ENCODE measurements at regions not wholly inside any gene's neighbourhood (a gene's known extent, or its start where the extent isn't known, plus 50 kb on each side); places are given as distances from the start of the nearest gene placed in this dataset.
A peak's percentile ranks its signal among the peaks of the same experiment; 100 is the strongest.
"Not testable (repeated sequence)": the region's sequence is repeated elsewhere in the genome, so short reads cannot be mapped to it uniquely, and the experiment has no call there.

DNA sequence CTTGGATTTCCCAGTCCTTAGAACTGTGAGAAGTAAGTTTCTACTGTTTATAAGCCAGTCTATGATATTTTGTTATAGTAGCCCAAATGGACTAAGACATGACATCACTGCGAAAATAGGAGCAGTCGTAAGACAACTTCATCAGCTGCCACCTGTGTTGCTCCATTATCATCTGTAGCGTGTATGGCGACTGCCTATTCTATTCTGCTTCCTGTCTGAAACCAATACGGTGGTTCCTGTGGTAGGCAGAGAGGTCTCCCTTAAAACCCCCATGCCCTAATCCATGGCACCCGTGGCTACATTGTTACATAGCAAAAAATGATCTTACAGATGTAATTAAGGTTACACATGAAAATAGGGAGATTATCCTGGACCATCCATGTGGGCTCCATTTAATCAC lies 105.4 kb upstream of the FAT1 start:
- no peak for ATAC-seq
- Histone ChIP-seq H3K4me1 (no peaks in the 10 kb centered on the region), H3K27ac (no peak overlapping the region), H3K9me3 (no peaks in the 10 kb centered on the region), H3K36me3 (no peaks in the 10 kb centered on the region), H3K4me3 (no peak overlapping the region), H3K27me3 (no peaks in the 10 kb centered on the region)
- TF ChIP-seq, protein P1, sequence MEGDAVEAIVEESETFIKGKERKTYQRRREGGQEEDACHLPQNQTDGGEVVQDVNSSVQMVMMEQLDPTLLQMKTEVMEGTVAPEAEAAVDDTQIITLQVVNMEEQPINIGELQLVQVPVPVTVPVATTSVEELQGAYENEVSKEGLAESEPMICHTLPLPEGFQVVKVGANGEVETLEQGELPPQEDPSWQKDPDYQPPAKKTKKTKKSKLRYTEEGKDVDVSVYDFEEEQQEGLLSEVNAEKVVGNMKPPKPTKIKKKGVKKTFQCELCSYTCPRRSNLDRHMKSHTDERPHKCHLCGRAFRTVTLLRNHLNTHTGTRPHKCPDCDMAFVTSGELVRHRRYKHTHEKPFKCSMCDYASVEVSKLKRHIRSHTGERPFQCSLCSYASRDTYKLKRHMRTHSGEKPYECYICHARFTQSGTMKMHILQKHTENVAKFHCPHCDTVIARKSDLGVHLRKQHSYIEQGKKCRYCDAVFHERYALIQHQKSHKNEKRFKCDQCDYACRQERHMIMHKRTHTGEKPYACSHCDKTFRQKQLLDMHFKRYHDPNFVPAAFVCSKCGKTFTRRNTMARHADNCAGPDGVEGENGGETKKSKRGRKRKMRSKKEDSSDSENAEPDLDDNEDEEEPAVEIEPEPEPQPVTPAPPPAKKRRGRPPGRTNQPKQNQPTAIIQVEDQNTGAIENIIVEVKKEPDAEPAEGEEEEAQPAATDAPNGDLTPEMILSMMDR (IDR thresholded peaks at IDR 0.05): no peak
- TF ChIP-seq POLR2A (IDR thresholded peaks at IDR 0.05): no peak
- 91% methylated on average over 6 of the region's 6 CpGs for WGBS (ENCODE audit: insufficient coverage, low coverage, low lambda C conversion rate, missing lambda C conversion rate)
- no peak for DNase-seq
- intact Hi-C loops (cut with DNase I): no loop called here

DNA sequence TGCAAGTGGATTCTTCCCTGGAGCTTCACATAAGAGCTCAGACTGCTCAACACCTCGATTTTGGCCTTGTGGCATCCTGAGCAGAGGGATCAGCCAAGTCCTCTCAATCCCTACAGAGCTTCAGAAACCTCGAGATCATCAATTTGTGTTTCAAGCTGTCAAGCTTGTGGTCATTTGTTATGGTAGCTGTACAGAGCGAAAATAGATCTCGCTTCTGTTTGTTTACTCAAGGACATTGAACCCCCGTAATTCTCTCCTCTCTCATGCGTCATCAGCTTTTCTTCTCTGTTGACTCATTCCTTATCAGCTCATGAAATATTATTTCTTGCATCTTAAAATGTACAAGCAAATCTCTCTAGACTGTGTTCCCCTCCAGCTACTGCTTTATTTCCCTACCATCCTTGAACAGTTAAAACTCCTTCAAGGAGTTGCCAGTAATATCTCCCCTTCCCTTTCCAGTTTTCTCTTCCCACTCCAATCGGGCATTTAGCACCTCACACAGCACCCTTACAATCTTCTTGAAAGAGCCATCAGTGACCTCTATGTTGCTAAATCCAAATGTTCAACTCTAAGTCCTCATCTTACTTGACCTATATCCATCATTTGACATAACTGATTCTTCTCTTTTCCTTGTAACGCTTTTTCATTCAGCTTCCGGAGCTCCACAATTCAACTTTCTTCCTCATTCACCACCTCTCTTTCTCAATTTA lies 106.2 kb upstream of the FAT1 start:
- ATAC-seq (peak; percentile 73 to 96 (median 83)), DNase-seq (no peak)
- WGBS (ENCODE audit: insufficient coverage, low coverage, low lambda C conversion rate, missing lambda C conversion rate): 38% methylated on average over 8 of the region's 9 CpGs
- Histone ChIP-seq H3K27ac (no peak overlapping the region), H3K27me3 (no peaks in the 10 kb centered on the region), H3K9me3 (no peaks in the 10 kb centered on the region), H3K4me1 (no peaks in the 10 kb centered on the region), H3K4me3 (no peak overlapping the region), H3K36me3 (no peaks in the 10 kb centered on the region)
- intact Hi-C loops (cut with DNase I): no loop called here
- TF ChIP-seq, protein P1 (IDR thresholded peaks at IDR 0.05): no peak

DNA sequence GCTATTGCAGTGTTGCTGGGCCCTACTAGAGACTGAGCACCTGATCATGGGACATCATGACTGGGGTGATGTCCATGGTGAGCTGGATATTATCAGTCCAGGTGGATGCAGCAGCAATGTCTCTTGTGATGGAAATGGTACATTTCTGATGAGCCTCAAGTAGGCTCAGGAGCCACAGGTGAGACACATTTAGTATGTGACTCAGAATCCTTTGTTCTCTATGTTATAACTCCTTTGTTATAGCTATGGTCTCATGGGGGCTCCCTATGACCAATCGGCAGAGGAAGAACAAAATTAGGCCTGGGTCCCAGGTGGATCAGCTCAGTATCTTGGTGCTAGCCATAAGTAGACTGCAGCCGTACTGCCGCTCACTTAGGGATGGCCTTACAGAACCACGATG lies 107.9 kb upstream of the FAT1 start:
- no peak overlapping the region for H3K4me3 ChIP-seq
- DNase-seq (no peak), ATAC-seq (no peak)
- no peaks in the 10 kb centered on the region for H3K4me1 ChIP-seq
- no peaks in the 10 kb centered on the region for H3K36me3 ChIP-seq
- intact Hi-C loops (cut with DNase I): no loop called here
- 86% methylated on average over 4 of the region's 4 CpGs for whole genome bisulfite sequencing (ENCODE audit: insufficient coverage, low coverage, low lambda C conversion rate, missing lambda C conversion rate)
- H3K9me3 ChIP-seq: no peaks in the 10 kb centered on the region
- no peak overlapping the region for H3K27ac ChIP-seq
- no peaks in the 10 kb centered on the region for H3K27me3 ChIP-seq
- TF ChIP-seq, protein P1 (IDR thresholded peaks at IDR 0.05): no peak
- TF ChIP-seq POLR2A (IDR thresholded peaks at IDR 0.05): no peak

DNA sequence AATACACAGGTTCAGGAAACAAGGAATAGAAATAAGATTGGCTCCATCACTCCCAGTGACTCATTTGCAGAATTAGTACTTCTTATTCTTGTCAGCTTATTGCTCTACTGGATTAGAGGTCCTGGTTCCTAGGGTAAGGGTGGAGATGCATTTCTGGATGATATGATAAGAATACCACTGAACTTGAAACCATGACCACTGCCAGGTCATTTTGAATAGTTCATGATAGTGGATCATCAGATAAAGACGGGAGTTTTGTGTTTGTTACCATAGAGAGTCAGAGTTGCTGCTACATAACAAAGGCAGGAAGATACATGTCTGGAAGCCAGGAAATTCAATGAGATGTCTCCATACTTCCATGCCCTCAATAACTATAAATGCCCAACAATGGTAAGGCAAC lies 109.2 kb upstream of the FAT1 start:
- no peaks in the 10 kb centered on the region for H3K27me3 ChIP-seq
- H3K27ac ChIP-seq: no peak overlapping the region
- WGBS (ENCODE audit: insufficient coverage, low coverage, low lambda C conversion rate, missing lambda C conversion rate): 21% methylated on average over 1 of the region's 1 CpG
- H3K36me3 ChIP-seq: no peaks in the 10 kb centered on the region
- H3K4me1 ChIP-seq: no peaks in the 10 kb centered on the region
- no peak overlapping the region for H3K4me3 ChIP-seq
- DNase-seq (no peak), ATAC-seq (no peak)
- TF ChIP-seq, protein P1 (IDR thresholded peaks at IDR 0.05): no peak
- TF ChIP-seq POLR2A (IDR thresholded peaks at IDR 0.05): no peak
- intact Hi-C loops (cut with DNase I): no loop called here
- H3K9me3 ChIP-seq: no peaks in the 10 kb centered on the region

DNA sequence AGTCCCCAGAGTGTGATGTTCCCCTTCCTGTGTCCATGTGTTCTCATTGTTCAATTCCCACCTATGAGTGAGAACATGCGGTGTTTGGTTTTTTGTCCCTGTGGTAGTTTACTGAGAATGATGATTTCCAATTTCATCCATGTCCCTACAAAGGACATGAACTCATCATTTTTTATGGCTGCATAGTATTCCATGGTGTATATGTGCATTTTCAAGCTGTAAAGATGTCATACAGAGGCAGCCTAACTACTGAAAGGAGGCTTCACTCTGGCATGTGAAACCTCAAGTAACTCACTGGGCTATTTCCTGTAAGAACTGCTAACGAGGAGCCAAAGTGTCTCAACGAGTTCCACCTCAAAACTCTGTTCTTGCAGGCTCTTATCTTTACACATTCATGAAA lies 113.8 kb upstream of the FAT1 start:
- WGBS (ENCODE audit: insufficient coverage, low coverage, low lambda C conversion rate, missing lambda C conversion rate): 62% methylated on average over 3 of the region's 3 CpGs
- ATAC-seq; H3K4me3 ChIP-seq; H3K27ac ChIP-seq; intact Hi-C loops (cut with DNase I); H3K4me1 ChIP-seq; DNase-seq; H3K27me3 ChIP-seq; H3K36me3 ChIP-seq; H3K9me3 ChIP-seq: not testable (repeated sequence)
